SU-DHL-6 (cell line): ENCODE measurements at regions not wholly inside any gene's neighbourhood (a gene's known extent, or its start where the extent isn't known, plus 50 kb on each side); places are given as distances from the start of the nearest gene placed in this dataset.

Experiments
- EZH2phosphoT487 ChIP-seq: fragments of 200-600 bp; sonication (generic), shearing (Covaris generic); conservative IDR thresholded peaks from 2 replicates; pipeline ENCODE4 v1.6.1; 2018; ENCODE audit warnings: mild to moderate bottlenecking, antibody characterized with exemption, low read length, moderate library complexity, mixed read lengths
- TF ChIP-seq, protein P1 (sequence below): fragments of 200-600 bp; sonication (generic); IDR thresholded peaks from one replicate; pipeline ENCODE4 v1.5.1; 2017; ENCODE audit warnings: antibody characterized with exemption, mild to moderate bottlenecking, low read length, moderate library complexity; ENCODE audit not compliant: insufficient read depth, poor library complexity, severe bottlenecking

DNA sequence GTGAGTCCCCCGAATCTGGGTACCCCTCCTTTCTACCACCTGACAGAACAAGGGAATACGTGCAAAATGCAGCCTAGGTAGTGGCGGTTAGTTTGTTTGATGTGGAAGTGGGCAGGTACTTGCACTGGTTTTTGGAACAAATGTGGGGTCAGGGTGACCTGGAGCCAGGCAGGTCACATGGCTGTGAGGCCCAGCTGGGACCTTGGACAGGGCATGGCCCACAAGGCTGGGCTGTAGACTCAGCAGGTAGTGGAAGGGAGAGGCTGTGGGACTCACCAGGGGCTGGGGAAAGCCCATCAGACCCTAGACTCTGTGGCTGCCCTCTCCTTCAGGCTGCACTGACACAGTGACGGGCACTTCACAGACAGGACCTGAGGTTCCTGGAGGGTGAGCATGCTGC lies 159.9 kb upstream of the ADCY1 start:
- TF ChIP-seq, protein P1, sequence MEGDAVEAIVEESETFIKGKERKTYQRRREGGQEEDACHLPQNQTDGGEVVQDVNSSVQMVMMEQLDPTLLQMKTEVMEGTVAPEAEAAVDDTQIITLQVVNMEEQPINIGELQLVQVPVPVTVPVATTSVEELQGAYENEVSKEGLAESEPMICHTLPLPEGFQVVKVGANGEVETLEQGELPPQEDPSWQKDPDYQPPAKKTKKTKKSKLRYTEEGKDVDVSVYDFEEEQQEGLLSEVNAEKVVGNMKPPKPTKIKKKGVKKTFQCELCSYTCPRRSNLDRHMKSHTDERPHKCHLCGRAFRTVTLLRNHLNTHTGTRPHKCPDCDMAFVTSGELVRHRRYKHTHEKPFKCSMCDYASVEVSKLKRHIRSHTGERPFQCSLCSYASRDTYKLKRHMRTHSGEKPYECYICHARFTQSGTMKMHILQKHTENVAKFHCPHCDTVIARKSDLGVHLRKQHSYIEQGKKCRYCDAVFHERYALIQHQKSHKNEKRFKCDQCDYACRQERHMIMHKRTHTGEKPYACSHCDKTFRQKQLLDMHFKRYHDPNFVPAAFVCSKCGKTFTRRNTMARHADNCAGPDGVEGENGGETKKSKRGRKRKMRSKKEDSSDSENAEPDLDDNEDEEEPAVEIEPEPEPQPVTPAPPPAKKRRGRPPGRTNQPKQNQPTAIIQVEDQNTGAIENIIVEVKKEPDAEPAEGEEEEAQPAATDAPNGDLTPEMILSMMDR = no peak
- TF ChIP-seq EZH2phosphoT487 = no peak
